CD8-positive, alpha-beta memory T cell (primary cell): ENCODE measurements at regions not wholly inside any gene's neighbourhood (a gene's known extent, or its start where the extent isn't known, plus 50 kb on each side); places are given as distances from the start of the nearest gene placed in this dataset.

Experiments used
- CTCF ChIA-PET: fragments of 350-600 bp; sonication (Branson Sonifier 250); formaldehyde crosslinking; loops from one replicate; lab custom pipeline; 2021; ENCODE audit warnings: antibody characterized with exemption; lab: Charles Lee
- POLR2A ChIA-PET: fragments of 350-600 bp; sonication (Branson Sonifier 250); formaldehyde crosslinking; loops from one replicate; lab custom pipeline; 2021; ENCODE audit warnings: antibody characterized with exemption; lab: Charles Lee
- DNase-seq, 5 donors: peaks; one replicate each; pipeline versions ENCODE4 v3.0.0 to v3.0.0-alpha.2; 2020 to 2022; ENCODE audit warnings: mixed read lengths in 1 of 5
- H3K27ac ChIP-seq: one replicate; pipeline ENCODE4 v1.7.0; 2013; ENCODE audit warnings: low read depth, mild to moderate bottlenecking, low read length, moderate library complexity
- H3K27me3 ChIP-seq: 2 replicates; pipeline ENCODE4 v1.7.0; 2013; ENCODE audit warnings: low read length, mild to moderate bottlenecking; ENCODE audit not compliant: insufficient read depth, poor library complexity, severe bottlenecking
- H3K36me3 ChIP-seq: 2 replicates; pipeline ENCODE4 v1.7.0; 2013; ENCODE audit warnings: mild to moderate bottlenecking, low read length, moderate library complexity; ENCODE audit not compliant: insufficient read depth
- H3K4me1 ChIP-seq: 2 replicates; pipeline ENCODE4 v1.7.0; 2013; ENCODE audit warnings: mild to moderate bottlenecking, low read length, moderate library complexity; ENCODE audit not compliant: insufficient read depth
- H3K4me3 ChIP-seq: 2 replicates; pipeline ENCODE4 v1.7.0; 2013; ENCODE audit warnings: mild to moderate bottlenecking, low read length
- H3K9me3 ChIP-seq: 2 replicates; pipeline ENCODE4 v1.7.0; 2013; ENCODE audit warnings: mild to moderate bottlenecking, low read length
- H3K27ac Mint-ChIP-seq, 8 donors: one replicate each; pipeline ENCODE4 v1.8.0; 2020 to 2021; ENCODE audit warnings: mixed read lengths in 8 of 8, mild to moderate bottlenecking in 6 of 8, inconsistent platforms in 3 of 8, moderate library complexity in 3 of 8
- H3K27me3 Mint-ChIP-seq, 2 donors: one replicate each; pipeline ENCODE4 v1.8.0; 2020 to 2021; ENCODE audit warnings: mixed read lengths in 2 of 2, mild to moderate bottlenecking in 1 of 2, moderate library complexity in 1 of 2
- H3K36me3 Mint-ChIP-seq, 3 donors: one replicate each; pipeline ENCODE4 v1.8.0; 2020 to 2021; ENCODE audit warnings: mixed read lengths in 3 of 3, inconsistent platforms in 1 of 3, mild to moderate bottlenecking in 1 of 3
- H3K4me1 Mint-ChIP-seq, 3 donors: one replicate each; pipeline ENCODE4 v1.8.0; 2020 to 2021; ENCODE audit warnings: mixed read lengths in 3 of 3, inconsistent platforms in 1 of 3, mild to moderate bottlenecking in 1 of 3
- H3K4me3 Mint-ChIP-seq, 7 donors: one replicate each; pipeline ENCODE4 v1.8.0; 2020 to 2021; ENCODE audit warnings: mixed read lengths in 7 of 7, mild to moderate bottlenecking in 6 of 7, moderate library complexity in 4 of 7, inconsistent platforms in 2 of 7
- H3K9me3 Mint-ChIP-seq, 5 donors: one replicate each; pipeline ENCODE4 v1.8.0; 2020 to 2022; ENCODE audit warnings: mixed read lengths in 5 of 5, mild to moderate bottlenecking in 3 of 5, moderate library complexity in 2 of 5, inconsistent platforms in 1 of 5

- Mint-ChIP-seq H3K27ac (no peak overlapping the region), H3K4me3 (no peak overlapping the region), H3K9me3 (peaks cover 6 to 11% (median 9%) of the 10 kb centered on the region in 5 donors), H3K4me1 (no peaks in the 10 kb centered on the region), H3K27me3 (peaks cover 0 to 1% of the 10 kb centered on the region in 2 donors), H3K36me3 (no peaks in the 10 kb centered on the region)
- peaks cover 4% of the 10 kb centered on the region for H3K9me3 ChIP-seq
- H3K27me3 ChIP-seq: no peaks in the 10 kb centered on the region
- DNase-seq: no peak
- ChIA-PET POLR2A (no interaction called here), CTCF (no interaction called here)
- no peaks in the 10 kb centered on the region for H3K4me1 ChIP-seq
- no peaks in the 10 kb centered on the region for H3K36me3 ChIP-seq
- no peak overlapping the region for H3K4me3 ChIP-seq
- no peak overlapping the region for H3K27ac ChIP-seq
Observed at GRCh38 chr7:124219681-124220080, 186.8 kb upstream of the TMEM229A start.

DNA sequence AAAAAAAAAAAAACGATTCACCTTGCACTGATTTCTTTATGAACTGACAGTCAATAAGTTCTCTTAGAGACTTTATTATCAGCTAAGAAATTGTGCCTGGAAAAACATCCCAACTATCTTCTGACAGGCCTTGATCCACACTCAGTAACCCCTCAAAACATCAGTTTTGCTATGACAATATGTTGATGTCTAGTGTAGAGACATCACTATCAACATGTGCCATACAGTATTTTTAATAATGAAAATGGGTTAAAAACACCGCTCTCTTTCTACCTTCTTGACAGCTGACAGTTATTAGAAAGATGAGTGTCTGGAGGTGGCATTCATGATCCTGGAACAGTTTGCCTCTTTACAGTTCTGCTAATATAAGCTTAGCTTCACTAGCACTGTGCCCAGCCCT is 175.8 kb upstream of the TMEM229A start:
- no peak overlapping the region for H3K27ac ChIP-seq
- Mint-ChIP-seq H3K4me3 (no peak overlapping the region), H3K27ac (no peak overlapping the region), H3K9me3 (peaks cover 3 to 20% (median 6%) of the 10 kb centered on the region in 5 donors), H3K27me3 (no peaks in the 10 kb centered on the region), H3K4me1 (no peaks in the 10 kb centered on the region), H3K36me3 (no peaks in the 10 kb centered on the region)
- H3K27me3 ChIP-seq: no peaks in the 10 kb centered on the region
- no peaks in the 10 kb centered on the region for H3K36me3 ChIP-seq
- H3K9me3 ChIP-seq: no peaks in the 10 kb centered on the region
- DNase-seq: no peak
- CTCF ChIA-PET: no interaction called here
- POLR2A ChIA-PET: no interaction called here
- no peak overlapping the region for H3K4me3 ChIP-seq
- no peaks in the 10 kb centered on the region for H3K4me1 ChIP-seq

DNA sequence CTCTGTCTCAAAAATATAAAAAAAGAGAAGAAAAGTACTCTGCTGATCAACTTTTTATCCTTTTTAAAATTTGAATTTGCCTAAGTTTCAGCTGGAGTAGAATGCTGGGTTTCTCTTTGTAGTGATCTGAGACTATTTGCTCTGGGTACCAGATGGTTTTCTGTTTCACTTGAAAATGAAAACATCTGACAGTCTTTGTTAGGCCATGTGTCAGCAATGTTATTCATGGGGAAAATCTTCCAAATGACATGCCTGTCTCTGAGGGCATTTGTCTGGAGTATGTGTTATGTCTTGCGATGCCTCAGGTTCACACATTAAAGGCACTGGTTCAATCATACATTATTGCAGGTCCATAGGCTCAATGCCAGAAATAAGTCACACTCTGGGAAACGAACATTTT is 175.3 kb upstream of the TMEM229A start:
- Mint-ChIP-seq H3K9me3 (peaks cover 3 to 20% (median 6%) of the 10 kb centered on the region in 5 donors), H3K4me1 (no peaks in the 10 kb centered on the region), H3K27ac (no peak overlapping the region), H3K4me3 (no peak overlapping the region), H3K27me3 (no peaks in the 10 kb centered on the region), H3K36me3 (no peaks in the 10 kb centered on the region)
- no peak overlapping the region for H3K27ac ChIP-seq
- H3K4me3 ChIP-seq: no peak overlapping the region
- H3K36me3 ChIP-seq: no peaks in the 10 kb centered on the region
- H3K9me3 ChIP-seq: no peaks in the 10 kb centered on the region
- POLR2A ChIA-PET: no interaction called here
- CTCF ChIA-PET: no interaction called here
- no peaks in the 10 kb centered on the region for H3K4me1 ChIP-seq
- H3K27me3 ChIP-seq: no peaks in the 10 kb centered on the region
- no peak for DNase-seq

DNA sequence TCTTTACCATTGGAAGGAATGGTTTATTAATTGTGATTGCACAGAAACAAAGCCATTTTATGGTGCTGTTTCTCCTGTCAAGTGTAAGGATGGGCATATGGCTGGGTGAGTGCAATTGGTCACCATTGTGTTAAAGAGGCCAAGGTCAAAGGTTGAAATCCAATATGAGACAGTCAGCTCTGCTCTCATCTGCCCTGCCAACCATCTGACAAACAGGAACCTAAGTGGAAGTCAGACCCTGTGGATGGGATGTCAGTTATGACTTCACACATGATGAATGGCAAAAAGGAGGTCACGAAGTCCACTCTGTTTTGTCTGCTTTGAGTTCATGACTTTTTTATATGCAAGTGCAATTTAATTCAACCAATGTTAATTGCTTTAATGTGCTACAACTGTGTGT is 172.7 kb upstream of the TMEM229A start:
- CTCF ChIA-PET: no interaction called here
- Mint-ChIP-seq H3K36me3 (no peaks in the 10 kb centered on the region), H3K27ac (no peak overlapping the region), H3K4me3 (no peak overlapping the region), H3K4me1 (no peaks in the 10 kb centered on the region), H3K27me3 (no peaks in the 10 kb centered on the region), H3K9me3 (peaks cover 2 to 12% (median 6%) of the 10 kb centered on the region in 5 donors)
- no peak overlapping the region for H3K4me3 ChIP-seq
- H3K4me1 ChIP-seq: no peaks in the 10 kb centered on the region
- no peaks in the 10 kb centered on the region for H3K9me3 ChIP-seq
- POLR2A ChIA-PET: no interaction called here
- DNase-seq: no peak
- no peak overlapping the region for H3K27ac ChIP-seq
- no peaks in the 10 kb centered on the region for H3K36me3 ChIP-seq
- H3K27me3 ChIP-seq: no peaks in the 10 kb centered on the region

DNA sequence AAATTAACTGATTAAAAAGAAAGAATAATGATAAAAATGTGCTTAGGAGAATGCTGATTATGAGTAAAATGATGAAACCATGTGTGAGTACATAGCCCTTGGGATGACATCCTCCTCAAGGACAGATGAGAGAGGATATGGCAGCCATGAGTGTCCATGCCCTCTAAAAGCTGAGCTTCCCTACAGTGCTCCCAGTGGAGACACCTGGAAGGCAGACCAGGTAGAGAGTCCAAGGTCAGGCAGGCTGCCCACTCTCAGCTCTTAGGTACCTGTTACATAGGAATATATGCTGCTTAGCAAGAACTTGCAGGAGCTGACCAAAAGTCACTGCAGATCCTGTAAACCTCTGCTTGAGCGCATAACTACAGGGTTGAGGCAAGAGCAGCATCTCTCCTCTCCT is 169.7 kb upstream of the TMEM229A start:
- Histone ChIP-seq H3K4me3 (no peak overlapping the region), H3K9me3 (no peaks in the 10 kb centered on the region), H3K27me3 (no peaks in the 10 kb centered on the region), H3K27ac (no peak overlapping the region), H3K4me1 (no peaks in the 10 kb centered on the region), H3K36me3 (no peaks in the 10 kb centered on the region)
- ChIA-PET POLR2A (no interaction called here), CTCF (no interaction called here)
- Mint-ChIP-seq H3K27me3 (no peaks in the 10 kb centered on the region), H3K27ac (no peak overlapping the region), H3K9me3 (peaks cover 2 to 18% (median 5%) of the 10 kb centered on the region in 5 donors), H3K36me3 (no peaks in the 10 kb centered on the region), H3K4me3 (no peak overlapping the region), H3K4me1 (no peaks in the 10 kb centered on the region)
- DNase-seq: no peak

DNA sequence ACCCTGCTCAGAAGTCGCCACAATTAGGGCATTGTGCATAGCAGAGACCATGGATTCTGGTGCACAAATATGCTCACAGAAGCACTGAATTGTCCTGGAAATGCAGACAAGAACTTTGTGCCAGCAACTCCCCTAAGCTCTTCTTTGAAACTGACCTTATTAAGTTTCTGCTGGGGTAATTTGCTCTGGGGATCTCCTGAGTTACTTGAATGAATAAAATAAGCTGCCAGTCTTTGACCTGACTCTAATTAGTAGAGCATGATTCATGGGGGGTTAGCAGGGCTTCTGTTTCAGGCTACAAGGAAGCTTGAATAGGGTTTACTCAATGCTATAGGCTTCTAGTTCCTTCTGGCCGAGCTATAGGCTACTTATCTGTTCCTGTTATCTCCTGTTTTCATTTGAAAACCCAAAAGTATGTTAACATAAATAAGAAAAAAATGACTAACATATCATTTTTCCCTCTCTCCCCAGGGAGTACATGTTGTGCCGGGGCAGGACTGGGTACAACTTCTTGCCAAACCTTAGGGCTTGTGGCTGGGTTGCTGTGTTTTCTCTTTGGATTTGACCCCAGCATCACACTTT is 169.0 kb upstream of the TMEM229A start:
- Histone ChIP-seq H3K9me3 (no peaks in the 10 kb centered on the region), H3K4me1 (no peaks in the 10 kb centered on the region), H3K27ac (no peak overlapping the region), H3K36me3 (no peaks in the 10 kb centered on the region), H3K4me3 (no peak overlapping the region), H3K27me3 (no peaks in the 10 kb centered on the region)
- Mint-ChIP-seq H3K4me1 (no peaks in the 10 kb centered on the region), H3K4me3 (no peak overlapping the region), H3K36me3 (no peaks in the 10 kb centered on the region), H3K27ac (no peak overlapping the region), H3K9me3 (peaks cover 2 to 13% (median 4%) of the 10 kb centered on the region in 5 donors), H3K27me3 (peaks cover 0 to 2% of the 10 kb centered on the region in 2 donors)
- CTCF ChIA-PET: no interaction called here
- no peak for DNase-seq
- POLR2A ChIA-PET: no interaction called here

- no peak overlapping the region for H3K4me3 Mint-ChIP-seq
- no peak overlapping the region for H3K27ac Mint-ChIP-seq
Observed at GRCh38 chr7:124196519-124196918, 163.7 kb upstream of the TMEM229A start.

GRCh38 chr7:124192885-124193284 is 160.0 kb upstream of the TMEM229A start:
- Mint-ChIP-seq H3K4me3 (no peak overlapping the region), H3K9me3 (peaks cover 0 to 8% (median 4%) of the 10 kb centered on the region in 5 donors), H3K27ac (no peak overlapping the region), H3K36me3 (no peaks in the 10 kb centered on the region), H3K4me1 (no peaks in the 10 kb centered on the region), H3K27me3 (peaks cover 0 to 2% of the 10 kb centered on the region in 2 donors)
- POLR2A ChIA-PET: no interaction called here
- Histone ChIP-seq H3K4me1 (no peaks in the 10 kb centered on the region), H3K27me3 (no peaks in the 10 kb centered on the region), H3K27ac (no peak overlapping the region), H3K4me3 (no peak overlapping the region), H3K36me3 (no peaks in the 10 kb centered on the region), H3K9me3 (no peaks in the 10 kb centered on the region)
- CTCF ChIA-PET: no interaction called here
- no peak for DNase-seq

More at GRCh38 chr7:124196519-124196918, 163.7 kb upstream of the TMEM229A start:
- Histone ChIP-seq H3K4me3 (no peak overlapping the region), H3K27me3 (no peaks in the 10 kb centered on the region), H3K36me3 (no peaks in the 10 kb centered on the region), H3K4me1 (no peaks in the 10 kb centered on the region), H3K27ac (no peak overlapping the region), H3K9me3 (no peaks in the 10 kb centered on the region)
- CTCF ChIA-PET: no interaction called here
- Mint-ChIP-seq H3K9me3 (peaks cover 2 to 11% (median 4%) of the 10 kb centered on the region in 5 donors), H3K27me3 (peaks cover 0 to 2% of the 10 kb centered on the region in 2 donors), H3K4me1 (no peaks in the 10 kb centered on the region), H3K36me3 (no peaks in the 10 kb centered on the region)
- DNase-seq: no peak
- POLR2A ChIA-PET: no interaction called here
